Neural progenitor cell (in vitro differentiated cells): ENCODE measurements at regions not wholly inside any gene's neighbourhood (a gene's known extent, or its start where the extent isn't known, plus 50 kb on each side); places are given as distances from the start of the nearest gene placed in this dataset.

ENCODE experiments used
- CTCF ChIP-seq: fragments of 200-600 bp; sonication (generic); IDR thresholded peaks from 2 replicates; pipeline ENCODE4 v1.5.1; 2017; ENCODE audit warnings: antibody characterized with exemption, mild to moderate bottlenecking
- EZH2 ChIP-seq: fragments of 200-600 bp; sonication (generic); IDR thresholded peaks from 2 replicates; pipeline ENCODE4 v1.6.1; 2017; ENCODE audit warnings: antibody characterized with exemption, mild to moderate bottlenecking, moderate library complexity
- EZH2phosphoT487 ChIP-seq: fragments of 200-600 bp; sonication (generic); IDR thresholded peaks from 2 replicates; pipeline ENCODE4 v1.6.1; 2017; ENCODE audit warnings: antibody characterized with exemption

GRCh38 chr2:81148323-81148722 lies 843.8 kb upstream of the LRRTM1 start:
- TF ChIP-seq CTCF (no peak), EZH2 (no peak), EZH2phosphoT487 (no peak)
